GM21515 (cell line): ENCODE measurements at regions not wholly inside any gene's neighbourhood (a gene's known extent, or its start where the extent isn't known, plus 50 kb on each side); places are given as distances from the start of the nearest gene placed in this dataset.
"Not testable (repeated sequence)": the region's sequence is repeated elsewhere in the genome, so short reads cannot be mapped to it uniquely, and the experiment has no call there.

Experiments
- ATAC-seq: cut with Tn5 transposase; IDR thresholded peaks from one replicate; pipeline ENCODE4 v1.9.1; 2021; ENCODE audit not compliant: unreplicated experiment

DNA sequence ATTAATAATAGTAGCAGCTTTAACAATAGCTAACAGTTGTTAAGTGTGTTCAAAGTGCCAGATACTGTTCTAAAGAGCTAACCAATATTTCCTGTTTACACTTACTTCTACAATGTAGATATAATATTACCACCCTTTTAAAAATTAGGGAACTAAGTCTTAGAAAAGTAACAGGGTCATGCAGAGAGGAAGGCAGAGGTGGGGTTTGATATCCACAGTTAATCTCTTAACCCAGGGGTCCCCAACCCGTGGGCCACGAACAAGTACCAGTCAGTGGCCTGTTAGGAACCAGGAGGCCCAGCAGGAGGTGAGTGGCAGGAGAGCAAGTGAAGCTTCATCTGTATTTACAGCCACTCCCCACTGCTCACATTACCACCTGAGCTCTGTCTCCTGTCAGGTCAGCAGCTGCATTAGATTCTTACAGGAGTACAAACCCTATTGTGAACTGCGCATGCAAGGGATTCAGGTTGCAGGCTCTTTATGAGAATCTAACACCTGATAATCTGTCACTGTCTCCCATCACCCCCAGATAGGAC is 89.1 kb downstream of the ACTL7B start:
- no peak for ATAC-seq

DNA sequence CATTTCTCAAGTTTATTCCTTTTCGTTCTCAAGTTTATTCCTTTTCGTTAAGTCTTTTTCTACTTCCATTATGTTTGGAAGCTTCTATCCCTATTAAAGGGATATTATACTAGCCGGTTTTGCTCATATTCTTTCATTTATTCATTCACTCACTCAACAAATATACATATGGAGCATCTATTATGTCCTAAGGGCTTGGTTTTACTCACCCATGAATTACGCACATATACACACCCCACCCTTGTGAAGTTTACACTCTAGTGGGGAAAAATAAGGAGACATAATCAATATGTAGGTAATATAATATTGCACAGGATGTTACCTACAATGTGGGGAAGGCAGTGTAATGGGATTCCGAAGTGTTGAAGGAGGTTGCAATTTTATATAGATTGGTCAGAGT is 90.5 kb downstream of the ACTL7B start:
- ATAC-seq, result no peak

DNA sequence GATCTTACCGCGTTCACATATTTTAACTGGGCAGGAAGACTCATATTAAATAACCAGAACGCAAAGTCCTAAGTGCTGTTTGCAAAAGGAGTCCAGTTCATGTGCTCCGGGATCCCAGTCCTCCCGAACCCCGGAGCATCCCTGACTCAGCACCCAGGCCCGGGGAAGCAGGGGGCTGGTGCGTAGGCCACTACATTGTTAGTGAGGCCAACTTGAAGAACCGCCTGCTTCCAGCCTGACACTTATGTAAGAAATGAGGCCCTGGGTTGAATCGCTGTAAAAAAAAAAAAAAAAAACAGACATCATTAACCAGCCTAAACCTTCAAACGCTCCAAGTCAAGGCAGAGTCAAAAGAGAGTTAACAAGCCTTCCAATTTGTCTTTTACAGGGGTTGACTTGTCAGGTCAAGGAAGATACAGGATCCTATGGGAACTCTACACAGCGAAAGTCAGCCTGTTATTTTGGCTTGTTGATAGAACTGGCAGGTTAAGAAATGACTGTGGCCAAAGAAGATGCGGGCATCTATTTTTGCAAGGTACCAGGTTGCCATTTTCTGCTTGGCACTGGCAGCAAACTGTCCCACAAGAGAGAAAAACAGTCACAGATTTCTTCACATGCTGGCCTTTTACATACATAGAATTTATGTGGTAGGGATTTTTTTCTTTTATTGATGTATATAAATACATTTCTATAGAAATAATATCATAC is 93.3 kb downstream of the ACTL7B start:
- no peak for ATAC-seq

DNA sequence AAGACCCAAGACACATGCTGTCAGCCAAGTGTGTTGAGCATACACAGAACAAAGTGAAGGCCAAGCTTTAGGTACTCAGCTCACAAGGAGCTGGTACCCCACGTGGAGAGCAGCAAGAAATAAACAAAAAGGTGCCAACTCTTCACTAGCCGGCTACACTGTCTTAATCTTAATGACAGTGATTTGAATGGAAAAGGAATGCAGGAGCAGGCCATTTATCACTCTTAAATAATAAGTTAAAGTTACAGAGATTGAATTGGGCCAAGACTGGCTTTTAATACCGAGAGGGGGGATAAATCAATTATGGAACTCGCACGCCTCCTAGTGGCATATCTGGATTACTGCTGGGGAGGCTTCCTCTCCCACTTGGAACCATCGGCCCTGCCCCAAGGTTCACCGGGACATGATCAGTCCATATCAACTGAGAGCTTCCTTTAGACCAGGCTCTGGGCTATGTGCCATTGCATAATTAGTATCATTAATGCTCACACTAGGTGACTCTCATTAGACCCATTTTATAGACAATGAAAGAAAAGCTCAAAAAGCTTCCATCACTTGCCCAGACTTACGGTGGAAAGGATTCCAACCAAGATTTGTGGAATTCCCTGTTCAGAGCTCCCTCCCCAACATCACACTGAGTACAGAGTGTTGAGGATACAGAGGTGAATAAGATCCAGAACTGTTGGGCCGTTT is 94.0 kb downstream of the ACTL7B start:
- ATAC-seq, result no peak

DNA sequence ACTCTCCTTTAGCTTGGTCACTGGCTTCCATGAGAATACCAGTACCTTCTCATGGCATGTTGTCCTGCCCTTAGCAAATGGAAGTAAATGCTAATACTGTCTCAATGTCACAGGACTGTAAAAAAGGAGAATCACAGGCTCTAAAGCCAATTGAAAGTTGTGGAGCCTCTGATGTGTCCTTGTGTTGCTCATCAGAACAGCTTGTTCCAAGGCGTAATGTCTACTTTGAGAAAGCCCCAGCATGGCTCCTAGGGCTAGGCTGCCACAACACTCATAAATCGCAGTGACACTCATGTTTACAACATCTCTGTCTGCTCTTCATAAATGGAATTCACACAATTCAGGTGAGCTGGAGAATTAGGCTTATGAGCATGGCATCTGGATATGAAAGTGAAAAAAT is 94.9 kb downstream of the ACTL7B start:
- ATAC-seq, result no peak

DNA sequence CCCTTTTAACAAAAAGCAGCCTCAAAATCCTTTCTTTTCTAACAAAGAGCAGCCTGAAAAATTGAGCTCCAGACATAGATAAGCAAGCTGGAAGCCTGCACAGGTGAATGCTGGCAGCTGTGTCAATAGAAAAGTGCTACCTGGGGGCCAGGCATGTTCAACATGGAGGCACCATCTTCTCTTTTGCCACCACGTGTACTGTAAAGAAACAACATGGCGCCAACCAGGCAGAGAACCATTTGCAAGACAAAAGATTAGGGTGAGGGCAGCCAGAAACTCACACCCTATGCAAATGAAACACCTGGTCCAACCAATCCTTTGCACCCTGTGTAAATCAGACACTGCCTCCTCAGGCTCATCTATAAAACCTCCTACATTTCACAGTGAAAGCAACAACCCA is 96.0 kb downstream of the ACTL7B start:
- no peak for ATAC-seq

DNA sequence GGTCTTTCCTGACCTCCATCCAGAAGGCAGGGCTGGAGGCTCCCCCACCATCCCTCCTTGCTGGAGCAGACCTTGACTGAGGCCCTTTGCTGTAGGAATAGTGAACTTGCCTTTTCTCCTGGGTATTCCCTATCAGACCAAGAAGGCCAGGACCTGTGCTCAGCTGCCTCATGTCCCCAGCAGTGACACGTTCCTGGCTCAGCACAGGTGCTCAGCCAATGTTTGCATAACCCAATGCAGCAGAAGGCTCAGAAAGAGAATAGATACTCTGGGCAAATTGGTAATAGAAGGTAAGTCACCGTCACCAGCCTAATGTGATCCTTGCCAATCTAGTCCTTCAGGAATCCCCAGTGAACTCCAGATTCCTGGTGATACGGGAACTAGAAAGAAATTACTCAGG is 96.4 kb downstream of the ACTL7B start:
- ATAC-seq, result no peak

DNA sequence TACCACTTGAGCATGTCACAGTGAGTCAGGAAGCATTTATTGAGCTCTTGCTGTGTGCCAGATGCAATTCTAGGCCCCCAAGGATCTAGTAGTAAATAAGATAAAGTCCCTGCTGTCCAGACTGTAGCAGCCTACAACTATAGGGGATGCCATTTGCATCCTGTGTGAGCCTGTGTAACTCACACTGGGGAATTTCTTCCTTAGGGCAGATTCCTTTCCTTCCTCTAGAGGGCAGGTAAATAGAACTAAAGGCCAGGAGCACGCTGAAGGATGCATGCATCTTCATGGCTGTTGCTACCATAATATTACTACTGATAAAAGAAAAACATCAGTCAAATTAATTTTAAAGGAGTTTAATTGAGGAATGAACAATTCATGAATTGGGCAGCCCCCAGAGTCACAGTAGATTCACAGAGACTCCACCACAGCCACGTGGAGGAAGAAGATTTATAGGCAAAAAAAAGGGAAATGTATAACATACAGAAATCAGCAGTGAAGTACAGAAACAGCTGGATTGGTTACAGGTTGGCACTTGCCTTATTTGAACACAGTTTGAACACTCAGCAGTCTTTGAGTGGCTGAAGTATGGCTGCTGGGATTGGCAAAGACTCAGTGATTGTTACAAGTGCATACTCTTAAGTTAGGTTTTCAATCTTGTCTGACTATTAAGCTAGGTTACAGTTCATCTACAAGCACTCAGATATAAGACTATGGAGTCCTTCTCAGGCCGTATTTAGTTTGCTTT is 98.9 kb downstream of the ACTL7B start:
- ATAC-seq, result no peak

DNA sequence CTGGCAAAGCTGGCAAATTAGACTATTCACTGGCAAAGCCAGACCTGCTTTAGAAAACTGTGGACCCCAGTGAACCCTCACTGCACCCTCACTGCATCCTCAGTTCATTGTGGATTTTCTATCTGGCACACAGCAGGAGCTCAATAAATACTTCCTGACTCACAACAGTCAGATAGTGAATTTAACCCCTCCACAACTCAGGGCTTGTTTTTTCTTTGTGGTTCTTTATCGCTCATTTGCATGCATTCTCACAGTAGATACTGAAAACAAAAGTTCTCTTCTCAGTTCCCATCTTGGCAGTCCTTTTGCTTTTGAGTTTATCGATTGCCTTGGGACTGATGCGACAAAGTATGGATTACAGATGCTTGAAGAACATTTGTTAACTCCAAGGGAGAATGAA is 99.8 kb downstream of the ACTL7B start:
- ATAC-seq, result peak; percentile 87

DNA sequence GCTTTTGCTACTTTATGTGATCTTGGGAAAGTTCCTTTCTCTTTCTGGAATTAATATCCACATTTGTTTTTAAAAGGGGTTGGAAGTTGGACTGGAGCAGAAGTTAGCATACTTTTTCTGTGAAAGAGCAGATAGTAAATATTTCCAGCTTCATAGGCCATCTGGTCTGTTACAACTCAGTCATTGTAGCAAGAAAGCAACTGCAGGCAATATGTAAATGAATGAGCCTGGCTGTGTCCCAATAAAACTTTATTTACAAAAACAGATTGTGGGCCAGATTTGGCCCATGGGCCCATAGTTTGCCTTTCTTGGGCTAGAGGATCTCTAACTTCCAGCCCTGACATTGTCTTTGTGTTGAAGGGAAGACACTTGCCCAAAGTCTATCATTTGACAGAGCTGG is 104.4 kb downstream of the ACTL7B start:
- no peak for ATAC-seq

DNA sequence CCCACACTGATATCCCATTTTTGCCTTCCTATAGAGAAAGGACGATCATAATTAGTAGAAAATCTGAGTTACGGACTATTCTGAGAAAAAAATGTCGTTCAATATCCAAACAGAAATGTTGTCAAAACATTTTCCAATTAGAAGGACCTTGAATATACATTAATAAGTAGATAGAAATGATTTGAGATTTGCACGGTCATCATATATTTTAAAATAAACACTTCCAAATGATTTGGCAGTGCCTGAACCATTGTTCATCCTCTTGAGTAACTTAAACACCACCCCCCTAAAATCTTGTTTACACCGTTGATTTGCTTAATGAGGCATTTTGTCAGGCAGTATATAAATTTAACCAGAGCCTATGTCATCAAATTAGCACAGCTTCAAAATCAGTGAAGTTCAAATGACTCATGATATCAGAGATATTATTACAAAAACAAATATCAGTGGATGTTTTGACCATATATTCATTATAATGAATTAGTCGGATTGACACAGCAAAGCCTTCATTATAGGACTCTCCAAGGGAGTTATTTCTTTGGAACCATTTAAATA is 105.0 kb downstream of the ACTL7B start:
- ATAC-seq, result no peak

DNA sequence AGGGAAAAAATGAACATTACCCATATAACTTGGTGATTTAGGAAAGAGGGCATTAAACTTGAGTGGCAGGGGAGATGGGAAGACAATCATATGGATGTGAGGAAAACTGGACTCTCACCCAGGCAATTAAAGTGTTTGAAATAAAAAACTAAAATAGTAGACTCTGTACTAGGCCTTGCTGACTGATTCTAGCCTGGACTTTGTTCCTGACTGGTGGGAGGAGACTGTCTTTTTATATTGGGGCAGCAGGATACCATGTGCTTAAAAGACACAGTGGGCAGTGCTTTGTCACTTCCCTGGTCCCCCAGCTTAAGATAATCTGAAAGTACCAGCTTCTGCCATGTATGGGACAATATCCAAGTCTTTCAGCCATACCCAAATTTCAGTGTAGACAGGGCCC is 107.0 kb downstream of the ACTL7B start:
- ATAC-seq, result no peak

DNA sequence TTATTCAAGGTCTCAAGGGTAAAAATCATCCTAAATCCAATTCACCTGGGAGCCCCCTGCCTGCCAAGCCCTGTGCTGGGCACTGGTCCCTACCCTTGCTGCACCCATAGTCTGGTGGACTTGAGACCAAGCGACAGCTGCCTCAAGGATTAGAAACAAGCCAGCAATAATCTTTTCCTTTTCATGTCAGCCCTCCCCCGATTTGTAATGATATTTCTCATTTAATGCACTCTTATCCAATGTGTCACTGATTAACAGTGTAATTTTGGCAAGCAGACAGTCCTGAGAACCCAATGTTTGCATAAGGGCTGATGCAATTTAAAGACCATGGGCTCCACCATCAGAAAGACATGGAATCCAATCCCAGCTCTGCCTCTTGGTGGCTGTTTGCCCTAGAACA is 108.9 kb downstream of the ACTL7B start:
- no peak for ATAC-seq

DNA sequence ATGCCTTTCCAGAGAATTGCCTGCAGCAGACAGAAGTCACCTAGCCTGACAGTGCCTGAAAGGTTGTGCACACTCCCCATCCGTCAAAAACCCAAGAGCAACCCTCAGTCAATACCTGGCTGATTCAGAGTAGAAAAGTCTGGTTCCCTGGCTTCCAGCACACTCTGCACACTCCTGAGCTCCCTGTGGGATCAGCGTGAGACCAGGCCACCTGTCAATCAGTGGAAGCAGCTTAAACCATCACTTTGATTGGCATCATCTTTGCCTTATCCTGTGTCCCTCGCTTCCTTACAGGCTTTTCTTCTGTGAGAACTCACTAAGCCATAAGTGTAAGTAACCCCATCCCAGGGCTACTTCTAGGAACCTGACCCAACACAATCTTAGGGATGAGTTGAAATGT is 109.8 kb downstream of the ACTL7B start:
- ATAC-seq, result no peak

DNA sequence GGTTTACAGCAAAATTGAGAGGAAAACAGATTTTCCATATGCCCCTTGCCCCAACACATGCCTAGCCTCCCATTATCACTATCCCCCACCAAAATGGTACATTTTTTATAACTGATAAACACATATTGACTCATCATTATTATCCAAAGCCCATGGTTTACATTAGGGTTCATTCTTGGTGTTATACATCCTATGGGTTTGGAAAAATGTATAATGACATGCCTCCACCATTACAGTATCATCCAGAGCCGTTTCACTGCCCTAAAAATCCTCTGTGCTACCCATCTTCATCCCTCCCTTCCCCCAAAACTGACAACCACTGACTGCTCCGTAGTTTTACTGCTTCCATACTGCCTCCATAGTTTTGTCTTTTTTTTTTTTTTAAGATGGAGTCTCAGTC is 111.1 kb downstream of the ACTL7B start:
- no peak for ATAC-seq

DNA sequence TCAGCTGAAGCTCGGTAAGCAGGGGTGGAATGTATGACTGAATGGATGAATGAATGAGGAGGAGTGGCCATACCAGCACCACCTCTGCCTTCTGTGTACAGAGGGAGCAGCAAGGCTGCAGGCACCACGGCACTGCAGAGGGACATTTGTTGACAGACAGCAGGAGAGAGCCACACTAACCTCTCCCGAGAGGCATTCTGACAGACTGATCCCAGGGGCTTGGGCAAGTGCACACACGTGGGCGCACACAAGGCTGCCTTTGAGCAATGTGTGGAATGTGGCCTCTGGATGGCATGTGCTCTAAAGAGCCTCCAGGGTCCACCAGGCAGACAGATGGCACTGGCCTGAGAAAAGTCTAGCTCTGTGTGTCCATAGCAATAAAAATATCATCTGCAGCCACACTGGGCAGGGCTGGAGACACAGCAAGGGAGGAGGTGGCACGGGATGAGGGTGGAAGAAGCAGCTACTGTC is 111.8 kb downstream of the ACTL7B start:
- ATAC-seq, result no peak

DNA sequence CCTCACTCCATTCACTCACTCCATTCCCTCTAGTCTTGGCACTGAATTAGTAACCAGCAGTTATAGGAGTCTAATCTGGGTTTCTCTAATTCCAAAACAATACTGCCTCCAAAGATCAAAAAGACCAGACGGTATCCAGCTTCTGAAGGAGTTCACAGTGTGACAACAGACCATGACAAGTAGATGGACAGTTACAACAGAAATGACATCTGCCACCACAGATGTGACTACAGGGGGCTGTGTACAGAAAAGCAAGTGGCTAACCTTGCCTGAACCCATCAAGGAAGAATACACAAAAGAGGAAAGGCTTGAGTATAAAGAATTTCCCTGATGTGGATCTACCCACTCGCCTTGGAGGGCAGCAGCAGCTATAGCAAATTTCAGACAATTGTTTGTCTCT is 112.4 kb downstream of the ACTL7B start:
- no peak for ATAC-seq

DNA sequence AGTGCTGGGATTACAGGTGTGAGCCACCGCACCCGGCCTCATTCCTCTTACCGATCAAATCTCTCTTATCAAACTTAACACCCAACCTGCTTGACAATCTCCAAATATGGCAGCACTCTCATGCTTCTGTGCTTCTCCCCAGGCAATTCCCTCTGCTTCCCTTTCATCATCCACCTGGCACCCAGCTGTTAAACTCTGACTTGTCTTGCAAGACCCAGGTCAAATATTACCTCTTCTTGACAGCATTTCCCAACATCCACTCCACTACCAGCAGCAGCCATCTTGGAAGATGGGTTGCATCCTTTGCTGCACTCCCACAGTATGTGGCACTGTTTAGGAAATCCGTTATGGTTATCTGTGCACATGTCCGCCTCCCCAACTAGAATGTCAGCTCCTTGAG is 113.6 kb downstream of the ACTL7B start:
- ATAC-seq, result no peak

DNA sequence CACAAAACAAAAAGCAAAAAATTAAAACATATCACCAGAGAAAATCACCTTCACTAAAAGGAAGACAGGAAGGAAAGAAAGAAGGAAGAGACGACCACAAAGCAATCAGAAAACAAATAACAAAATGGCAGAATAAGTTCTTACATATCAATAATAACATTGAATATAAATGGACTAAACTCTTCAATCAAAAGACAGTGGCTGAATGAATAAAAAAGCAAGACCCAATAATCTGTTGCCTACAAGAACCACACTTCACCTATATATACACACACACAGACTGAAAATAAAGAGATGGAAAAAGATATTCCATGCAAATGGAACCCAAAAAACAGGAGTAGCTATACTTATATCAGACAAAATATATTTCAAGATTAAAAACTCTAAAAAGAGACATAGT is 124.5 kb downstream of the ACTL7B start:
- not testable (repeated sequence) for ATAC-seq

DNA sequence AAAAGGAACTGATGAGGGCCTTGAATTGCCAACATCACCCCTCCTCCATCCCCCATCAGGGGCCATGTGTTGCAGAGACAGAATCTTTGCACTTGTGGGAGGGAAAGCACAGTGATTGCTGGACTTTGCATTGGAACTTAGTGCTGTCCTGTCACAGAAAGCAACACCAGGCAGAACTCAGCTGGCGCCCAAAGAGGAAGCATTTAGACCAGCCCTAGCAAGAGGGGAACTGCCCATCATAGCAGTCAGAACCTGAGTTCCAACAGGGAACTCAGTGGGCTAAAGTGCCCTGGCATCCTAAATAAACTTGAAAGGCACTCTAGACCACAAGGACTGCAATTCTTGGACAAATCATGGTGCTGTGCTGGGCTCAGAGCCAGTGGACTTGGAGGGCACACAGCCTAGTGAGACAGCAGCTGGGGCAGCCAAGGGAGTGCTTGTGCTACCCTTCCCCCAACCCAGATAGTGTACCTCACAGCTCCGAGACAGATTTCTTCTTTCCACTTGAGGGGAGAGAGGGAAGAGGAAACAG is 128.1 kb downstream of the ACTL7B start:
- no peak for ATAC-seq

DNA sequence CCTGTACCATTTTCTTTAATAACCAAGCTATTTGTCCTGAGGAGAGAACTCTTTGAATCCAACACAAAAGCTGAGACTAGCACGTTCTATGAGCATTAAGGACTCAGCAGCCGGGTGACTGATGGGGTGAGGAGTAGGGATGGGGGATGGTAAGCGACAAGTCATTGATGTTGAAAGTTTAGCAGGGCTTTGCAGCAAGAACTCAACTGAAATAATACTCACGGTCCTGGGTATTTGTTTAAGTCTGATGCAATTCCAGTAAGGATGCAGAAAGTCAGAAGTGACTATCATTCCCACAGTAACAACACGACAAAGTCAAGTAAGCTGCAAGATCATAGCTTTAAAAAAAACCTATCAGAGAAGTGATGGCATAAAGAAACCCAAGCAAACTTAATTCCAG is 131.1 kb downstream of the ACTL7B start:
- no peak for ATAC-seq
